NCI-H1436 (cell line): ENCODE measurements at regions not wholly inside any gene's neighbourhood (a gene's known extent, or its start where the extent isn't known, plus 50 kb on each side); places are given as distances from the start of the nearest gene placed in this dataset.
A peak's percentile ranks its signal among the peaks of the same experiment; 100 is the strongest.

ENCODE experiments used
- DNase-seq: peaks from one replicate; lab custom pipeline; 2025; lab: John Stamatoyannopoulos, UW

DNA sequence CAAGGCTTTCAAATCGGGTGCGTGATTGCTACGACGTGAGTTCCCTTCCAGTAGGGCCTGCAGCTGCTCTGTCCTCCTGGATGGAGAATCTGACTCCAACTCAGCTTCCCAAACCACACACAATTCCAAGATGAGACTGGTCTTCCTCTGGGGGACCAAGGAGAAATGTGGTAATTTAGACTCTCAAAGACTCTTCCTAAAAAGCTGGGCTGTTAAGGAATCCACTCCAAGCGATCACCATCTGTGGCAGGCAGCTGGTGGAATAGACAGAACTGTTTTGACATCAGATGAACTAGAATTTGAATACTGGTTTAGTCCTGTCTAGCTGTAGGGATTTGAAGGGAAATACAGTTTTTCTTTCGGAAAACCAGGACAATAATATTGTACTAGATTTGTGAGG is 130.7 kb upstream of the KLF4 start:
- no peak for DNase-seq

DNA sequence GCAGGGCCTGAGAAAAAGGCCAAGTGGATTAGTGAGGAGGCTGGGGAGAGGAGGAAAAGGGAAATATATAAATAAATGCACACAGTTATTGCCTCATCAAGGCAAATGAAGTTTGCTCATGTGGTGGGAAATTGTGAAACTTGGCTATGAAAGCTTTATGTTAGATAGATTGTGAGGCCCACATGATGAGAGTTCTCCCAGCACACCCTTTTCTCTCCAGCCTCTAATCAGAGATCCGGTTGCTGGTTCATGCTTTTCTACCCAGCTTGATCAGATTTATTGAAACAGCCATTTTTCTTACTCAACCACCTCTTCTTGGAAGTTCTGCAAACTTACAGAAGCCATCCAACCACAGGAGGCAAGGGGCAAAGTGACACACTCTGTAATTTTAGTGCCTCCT is 125.8 kb upstream of the KLF4 start:
- DNase-seq: no peak

DNA sequence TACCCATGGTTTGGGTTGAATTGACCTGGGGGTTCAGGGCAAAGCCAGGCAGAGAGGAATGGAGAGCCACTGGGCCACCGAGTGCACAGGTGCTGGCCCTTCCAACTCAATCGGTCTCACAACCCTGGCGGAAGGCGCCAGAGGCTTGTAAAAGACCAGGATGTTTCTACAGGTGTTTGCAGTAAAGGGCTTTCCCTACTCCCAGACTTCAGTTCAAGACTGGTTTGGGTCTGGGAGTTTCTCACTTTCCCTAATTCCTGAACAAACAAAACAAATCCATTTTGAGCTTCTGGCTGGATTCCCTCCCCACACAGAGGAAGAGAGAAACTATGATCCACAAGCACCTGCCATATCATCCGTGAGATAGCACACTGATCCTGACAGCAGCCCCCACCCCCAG is 125.2 kb upstream of the KLF4 start:
- DNase-seq: no peak

DNA sequence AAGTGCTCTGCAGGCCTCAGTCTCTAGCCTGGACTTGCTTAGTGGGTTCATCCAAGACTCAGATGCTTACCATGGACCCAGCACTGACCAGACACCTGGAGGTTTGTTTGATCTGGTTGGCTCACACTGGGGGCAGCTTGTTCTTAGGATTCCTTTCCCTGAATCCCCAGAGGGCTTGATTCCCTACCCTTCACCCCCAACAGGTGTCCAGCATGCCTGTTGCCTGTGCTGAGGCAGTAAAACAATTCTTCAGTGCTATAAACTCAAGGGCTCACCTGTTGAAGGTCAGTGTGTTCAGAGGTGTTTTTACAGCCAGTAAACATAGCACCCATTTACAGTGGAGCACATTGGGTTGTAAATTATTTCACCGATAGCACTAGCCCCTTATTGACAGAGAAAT is 123.8 kb upstream of the KLF4 start:
- DNase-seq: no peak

DNA sequence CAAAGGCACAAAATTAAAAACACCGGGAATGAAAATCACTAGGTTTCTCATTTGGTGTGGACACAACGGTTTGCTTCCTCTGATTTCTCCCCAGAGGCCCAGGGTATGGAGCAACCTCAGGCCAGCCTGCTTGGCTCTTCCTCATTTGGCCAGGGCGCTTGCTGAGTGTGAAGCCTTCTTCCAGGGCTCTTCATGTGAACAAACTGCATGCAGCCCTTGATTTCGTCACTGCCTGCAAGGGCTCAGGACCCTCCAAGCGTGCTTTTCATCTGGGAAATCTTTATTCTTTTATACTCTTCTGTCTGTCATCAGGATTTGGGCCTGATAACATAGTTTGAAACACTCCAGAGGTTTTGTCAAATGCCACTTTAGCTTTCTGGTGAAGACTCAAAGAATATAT is 122.6 kb upstream of the KLF4 start:
- no peak for DNase-seq

DNA sequence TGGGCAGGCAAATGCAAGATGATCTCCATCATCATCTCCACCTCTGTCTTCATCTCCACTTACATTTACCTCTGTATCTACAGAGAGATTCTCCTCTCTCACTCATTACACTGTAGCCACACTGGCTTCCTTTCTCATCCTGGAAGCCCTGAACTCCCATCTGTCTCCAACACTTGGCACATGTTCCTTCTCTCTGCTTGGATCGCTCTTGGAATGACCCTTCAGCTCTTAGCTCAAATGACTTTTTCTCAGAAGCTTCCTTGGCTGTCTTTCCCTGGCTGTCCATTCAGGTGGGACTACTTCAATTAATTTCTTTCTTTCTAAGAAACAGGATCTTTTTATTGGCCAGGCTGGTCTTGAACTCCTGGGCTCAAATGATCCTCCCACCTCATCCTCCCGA is 120.0 kb upstream of the KLF4 start:
- no peak for DNase-seq

DNA sequence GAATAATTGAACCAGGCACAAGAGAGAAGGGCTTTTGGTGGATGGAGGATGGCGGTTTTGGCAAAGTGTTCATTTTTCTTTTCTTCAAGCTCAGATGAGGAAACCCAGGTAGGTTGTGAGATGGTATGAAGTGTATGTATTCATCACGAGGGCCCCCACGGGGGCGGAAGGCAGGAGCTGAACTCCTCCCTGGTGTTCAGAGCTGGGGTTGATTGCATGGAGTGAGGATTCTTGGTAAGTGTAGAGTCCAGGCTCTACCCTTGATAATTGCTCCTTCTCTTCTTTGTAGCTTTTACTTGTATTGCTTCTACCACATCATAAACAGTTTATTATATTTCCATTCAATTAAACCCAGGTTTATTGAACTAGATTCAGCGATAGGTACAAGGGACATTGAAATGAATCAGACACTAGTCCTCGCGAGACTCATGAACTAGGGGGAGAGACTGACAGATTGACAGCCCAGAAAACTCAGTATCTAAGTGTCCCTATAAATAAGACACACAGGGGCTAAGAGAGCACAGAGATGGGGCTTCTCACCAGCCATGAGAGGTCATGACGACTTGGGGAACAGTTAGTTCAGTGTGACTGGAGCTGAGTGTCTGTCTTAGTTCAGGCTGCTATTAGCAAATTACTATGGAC is 116.7 kb upstream of the KLF4 start:
- DNase-seq: no peak

DNA sequence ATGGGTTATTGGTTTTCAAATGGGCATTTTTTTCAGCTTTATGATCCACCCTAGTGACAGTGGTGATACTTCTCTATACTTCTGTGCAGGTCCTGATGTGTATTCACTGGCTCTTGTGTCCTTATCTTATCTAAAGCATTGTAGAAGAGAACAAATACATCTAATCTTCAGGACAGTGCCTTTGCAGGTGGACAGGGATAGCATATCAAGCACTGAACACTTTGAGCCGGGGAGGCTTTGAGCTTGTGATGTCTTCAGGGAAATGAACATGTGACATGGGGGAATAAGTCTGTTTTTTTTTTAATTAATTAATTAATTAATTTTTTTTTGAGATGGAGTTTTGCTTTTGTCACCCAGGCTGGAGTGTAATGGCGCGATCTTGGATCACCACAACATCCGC is 115.5 kb upstream of the KLF4 start:
- DNase-seq: no peak

DNA sequence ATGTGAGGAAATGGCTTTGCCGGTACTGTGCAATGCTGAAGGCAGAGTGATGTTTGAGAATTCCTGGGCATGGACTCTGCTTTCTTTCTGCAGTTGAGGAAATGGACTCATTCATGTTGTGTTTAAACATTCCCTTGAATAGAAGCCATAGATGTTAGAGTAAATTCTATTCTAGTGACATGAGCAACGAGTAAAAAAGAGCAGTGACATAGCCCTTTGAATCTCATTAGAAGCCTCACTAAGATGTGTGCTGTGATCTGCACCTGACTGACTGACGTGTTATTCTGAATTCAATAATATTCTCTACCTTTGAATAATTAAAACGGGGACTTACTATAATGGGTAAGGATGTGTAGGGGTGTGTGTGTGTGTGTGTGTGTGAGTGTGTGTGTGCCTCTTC is 113.7 kb upstream of the KLF4 start:
- DNase-seq: no peak

DNA sequence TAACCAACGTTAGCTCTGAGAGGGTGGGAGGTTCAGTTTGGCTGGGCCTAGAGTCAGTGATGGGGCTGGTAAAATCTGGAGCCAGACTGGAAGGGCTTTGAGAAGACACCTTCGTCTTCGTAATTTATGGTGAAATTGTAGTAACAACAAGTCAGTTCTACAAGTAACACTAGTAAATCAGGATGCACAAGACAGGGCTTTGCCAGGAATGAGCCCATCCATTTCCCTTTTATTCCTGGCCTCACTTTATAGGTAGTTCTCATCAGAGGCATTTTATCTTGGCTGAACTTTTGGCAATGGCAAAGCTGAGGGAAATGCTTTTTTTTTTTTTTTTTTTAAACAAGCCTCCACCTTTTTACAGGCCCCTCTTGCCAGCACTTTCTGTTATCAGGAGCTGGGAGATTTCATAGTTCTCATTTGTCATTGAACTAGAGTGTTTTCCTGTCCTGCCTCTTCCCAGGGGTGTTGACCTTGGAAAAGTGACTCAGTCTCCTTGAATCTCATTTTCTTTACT is 110.5 kb upstream of the KLF4 start:
- no peak for DNase-seq

DNA sequence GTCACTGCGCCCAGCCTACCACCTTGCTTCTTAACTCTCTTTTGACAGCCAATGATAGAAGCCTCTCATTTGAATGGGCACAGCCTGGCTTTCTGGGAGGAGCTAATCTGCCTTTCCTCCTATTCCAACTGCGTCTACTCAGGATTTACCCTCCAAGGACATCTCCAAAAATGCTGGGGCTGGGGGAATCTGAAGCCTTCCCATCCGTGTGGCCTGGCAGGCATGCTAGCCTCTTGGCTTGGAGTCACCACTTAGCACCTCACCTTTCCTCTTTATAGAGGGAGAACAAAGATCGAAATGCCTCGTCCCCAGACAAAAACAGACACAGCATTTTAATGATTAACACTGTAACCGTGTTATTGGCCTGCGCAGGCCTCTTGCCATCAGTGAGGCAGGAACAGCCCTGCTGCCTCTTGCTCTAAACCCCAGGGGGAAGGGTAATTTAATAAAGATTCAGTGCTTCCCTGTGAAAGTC is 108.2 kb upstream of the KLF4 start:
- DNase-seq: no peak

DNA sequence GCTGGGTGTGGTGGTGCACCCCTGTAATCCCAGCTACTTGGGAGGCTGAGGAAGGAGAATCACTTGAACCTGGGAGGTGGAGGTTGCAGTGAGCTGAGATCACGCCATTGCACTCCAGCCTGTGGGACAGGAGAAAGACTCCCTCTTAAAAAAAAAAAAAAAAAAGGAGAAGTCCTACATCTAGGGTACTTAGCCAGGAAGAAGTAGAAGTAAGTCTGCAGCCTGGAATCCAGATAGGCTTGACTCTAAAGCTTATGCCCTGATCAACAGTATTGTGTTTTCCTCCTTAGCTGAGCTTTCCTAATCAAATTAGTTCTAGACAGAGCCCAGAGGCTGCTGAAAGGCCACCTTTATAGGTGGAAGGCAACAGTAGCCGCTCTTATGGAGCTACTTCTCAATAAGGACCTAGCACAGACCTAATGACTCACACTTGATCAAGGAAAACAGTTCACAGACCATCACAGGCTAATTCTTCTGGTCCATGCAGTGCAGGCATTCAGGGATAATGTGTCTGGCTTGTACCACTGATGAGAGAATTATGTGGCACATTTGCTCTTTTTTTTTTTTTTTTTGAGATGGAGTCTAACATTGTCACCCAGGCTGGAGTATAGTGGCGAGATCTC is 105.5 kb upstream of the KLF4 start:
- DNase-seq: no peak

DNA sequence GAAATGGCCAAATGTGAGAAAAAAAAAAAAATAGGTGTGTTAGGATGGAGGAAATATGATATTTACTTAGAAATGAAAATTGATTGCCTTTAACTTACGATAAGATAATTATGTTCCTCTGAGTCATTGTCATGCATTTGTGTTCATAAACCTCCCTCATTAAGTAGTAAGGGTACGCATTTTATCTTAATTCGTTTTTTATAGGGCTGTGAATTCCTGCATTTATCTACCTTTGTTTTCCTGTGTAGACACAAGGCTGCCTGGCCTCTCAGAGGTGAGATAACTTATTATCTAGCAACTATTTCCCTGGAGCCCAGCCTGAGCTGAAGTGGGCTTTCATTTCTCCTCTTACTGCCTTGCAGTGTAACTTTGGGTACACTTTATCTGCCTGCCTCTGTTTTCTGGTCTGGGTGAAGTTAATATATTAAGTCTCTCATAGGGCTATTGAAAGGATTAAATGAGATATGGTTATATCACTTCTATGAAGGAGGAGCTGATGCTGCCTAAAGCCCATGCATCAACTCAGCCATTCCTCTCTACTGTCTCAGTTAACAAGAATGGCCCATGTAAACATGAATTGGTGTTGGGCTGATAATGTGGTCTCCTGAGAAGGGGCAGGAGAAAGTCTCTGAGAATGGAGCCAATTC is 103.8 kb upstream of the KLF4 start:
- peak; percentile 4 for DNase-seq

DNA sequence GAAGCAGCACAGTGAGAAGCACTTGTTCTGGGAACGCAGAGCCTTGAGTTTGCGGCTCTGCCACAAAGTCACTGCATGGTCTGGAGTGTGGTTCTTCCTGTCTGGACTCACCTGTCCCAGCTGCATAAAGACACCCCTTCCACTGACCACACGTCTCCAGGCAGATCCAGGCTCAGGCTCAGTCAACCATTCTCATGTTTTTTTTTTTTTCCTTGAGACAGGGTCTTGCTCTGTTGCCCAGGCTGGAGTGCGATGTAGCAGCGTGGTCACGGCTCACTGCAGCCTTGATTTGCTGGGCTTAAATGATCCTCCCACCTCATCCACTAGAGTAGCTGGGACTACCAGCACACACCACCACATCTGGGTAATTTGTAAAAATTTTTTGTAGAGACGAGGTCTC is 102.9 kb upstream of the KLF4 start:
- DNase-seq: no peak

DNA sequence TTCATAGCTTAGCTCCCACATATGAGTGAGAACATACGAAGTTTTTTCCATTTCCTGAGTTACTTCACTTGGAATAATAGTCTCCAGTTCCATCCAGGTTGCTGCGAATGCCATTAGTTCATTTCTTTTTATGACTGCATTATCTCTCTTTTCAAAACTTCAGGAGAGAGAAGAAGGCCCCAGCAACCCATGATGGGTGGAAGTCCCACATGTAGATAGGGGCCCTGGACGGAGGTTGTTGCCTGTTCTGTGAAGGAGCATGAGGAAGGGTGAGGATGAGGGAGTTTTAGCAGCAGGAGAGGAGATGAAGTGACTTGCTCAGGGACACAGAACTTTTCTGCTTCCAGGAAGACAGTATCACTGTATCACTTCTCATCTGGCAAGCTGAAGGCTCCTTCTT is 102.2 kb upstream of the KLF4 start:
- DNase-seq: no peak

DNA sequence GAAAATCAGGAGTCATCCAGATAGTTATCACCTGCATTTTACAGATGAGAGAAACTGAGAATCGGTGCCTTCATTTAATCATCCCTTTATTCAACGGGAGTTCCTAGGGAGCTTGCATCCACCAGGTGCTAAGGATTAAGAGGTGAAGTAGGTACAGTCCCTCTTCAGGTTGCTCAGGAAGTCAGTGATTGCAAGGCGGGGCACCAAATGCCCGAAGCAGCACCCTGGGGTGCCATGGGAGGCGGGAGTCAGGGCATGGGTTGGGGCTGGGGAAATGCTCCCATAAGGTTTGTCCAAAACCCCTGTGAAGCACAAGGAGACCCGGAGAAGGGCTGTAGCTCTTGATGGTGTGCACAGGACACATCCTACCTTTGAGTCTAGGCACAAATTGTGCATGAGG is 98.8 kb upstream of the KLF4 start:
- DNase-seq: no peak

DNA sequence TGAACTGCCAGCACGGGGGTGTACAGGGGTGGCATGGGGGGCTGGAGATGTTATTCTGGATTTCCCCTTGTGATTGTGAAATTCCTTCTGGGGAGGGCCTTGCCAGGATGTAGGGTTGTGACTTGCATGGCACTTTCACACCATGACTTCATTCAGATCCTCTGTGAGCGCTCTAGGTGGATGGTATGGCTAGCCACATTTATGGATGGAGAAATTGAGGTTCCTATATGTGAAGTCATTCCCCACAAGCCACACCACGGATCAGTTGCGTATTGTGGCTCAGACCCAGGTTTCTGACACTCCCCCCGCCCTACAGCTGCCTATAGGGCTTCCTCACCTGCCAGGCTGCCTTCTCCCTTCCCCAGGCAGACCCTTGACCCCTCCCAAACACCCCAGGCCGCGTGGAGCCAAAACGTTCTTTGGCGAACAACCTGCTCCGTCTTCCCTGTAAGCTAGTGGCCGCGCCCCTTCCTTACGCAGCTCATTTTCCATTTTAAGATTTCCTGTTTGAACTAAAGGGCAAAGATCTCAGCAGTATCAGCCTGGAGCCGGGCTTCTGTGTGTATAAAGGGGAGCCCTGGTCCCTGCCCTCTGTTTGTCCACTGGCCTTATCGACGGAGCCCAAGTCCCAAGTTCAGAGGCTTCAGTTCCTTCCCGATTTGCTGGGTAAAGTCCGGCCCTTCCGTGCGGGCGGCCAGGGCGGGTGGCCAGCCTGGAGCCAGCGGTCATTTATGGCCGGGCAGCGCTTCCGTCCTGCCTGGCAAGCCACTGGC is 97.8 kb upstream of the KLF4 start:
- DNase-seq: no peak

DNA sequence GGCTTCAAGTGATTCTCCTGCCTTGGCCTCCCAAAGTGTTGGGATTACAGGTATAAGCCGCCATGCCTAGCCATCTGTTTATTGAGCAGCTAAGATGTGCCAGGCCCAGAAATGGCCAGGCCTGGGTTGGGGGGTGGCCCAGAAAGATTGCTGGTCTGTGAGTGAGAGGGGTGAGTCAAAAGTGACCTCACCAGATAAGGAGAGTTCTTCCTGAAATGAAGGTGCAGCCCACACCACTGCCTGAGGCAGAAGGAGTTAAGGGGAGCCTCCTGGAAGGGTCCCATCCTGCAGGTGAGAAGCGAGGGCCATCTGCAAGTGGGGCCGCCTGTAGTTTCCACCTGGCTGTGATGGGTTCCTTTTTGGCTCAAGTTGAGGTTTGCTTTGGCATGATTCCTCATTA is 96.9 kb upstream of the KLF4 start:
- DNase-seq: no peak

DNA sequence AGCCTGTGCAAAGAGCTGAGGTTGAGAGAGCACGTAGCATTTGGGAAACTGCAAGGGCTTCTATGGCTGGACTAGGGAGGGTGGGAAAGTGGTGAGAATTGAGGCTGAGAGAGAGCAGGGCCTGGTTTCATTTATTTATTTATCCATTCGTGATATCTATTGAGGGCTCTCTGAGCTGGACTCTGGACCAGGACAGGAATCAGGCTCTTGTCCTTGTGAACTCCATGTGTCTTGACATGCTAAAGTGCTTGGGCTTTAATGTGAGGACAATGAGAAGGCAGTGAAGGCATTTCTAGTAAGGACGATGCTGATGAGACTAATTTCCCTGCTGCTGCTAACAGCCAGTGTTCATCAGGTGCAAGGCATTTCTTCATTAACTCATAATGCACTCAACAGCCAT is 95.9 kb upstream of the KLF4 start:
- DNase-seq: no peak

DNA sequence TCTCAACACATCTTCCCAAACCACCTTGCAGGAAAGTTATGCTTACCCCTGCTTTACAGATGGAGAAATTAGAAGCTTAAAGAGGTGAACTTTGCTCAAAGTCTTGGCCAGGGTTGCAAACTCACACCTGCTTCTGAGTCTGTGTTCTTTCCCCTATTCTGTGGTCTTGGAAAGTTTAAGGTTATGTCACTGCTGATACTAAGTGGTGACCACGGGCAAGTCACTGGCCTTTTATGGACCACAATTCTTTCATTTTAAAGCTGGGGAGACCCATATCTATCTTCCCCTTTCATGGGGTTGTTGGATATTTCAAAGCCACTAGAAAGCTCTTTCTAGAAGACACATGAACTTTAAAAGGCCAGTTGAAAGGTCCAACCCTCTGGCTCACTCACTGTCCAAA is 95.4 kb upstream of the KLF4 start:
- DNase-seq: no peak

DNA sequence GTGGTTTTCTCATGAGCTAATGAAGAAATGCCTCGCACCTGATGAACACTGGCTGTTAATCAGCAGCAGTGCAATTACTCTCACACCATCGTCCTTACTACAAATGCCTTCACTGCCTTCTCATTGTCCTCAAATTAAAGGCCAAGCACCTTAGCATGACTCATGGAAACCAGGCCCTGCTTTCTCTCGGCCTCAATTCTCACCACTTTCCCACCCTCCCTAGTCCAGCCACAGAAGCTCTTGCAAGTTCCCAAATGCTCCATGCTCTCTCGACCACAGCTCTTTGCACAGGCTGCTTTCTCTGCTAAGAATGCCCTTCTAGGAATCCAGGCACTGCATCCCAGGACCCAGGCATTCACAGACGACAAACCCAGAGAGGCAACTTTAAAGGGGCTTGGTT is 94.6 kb upstream of the KLF4 start:
- DNase-seq: no peak

DNA sequence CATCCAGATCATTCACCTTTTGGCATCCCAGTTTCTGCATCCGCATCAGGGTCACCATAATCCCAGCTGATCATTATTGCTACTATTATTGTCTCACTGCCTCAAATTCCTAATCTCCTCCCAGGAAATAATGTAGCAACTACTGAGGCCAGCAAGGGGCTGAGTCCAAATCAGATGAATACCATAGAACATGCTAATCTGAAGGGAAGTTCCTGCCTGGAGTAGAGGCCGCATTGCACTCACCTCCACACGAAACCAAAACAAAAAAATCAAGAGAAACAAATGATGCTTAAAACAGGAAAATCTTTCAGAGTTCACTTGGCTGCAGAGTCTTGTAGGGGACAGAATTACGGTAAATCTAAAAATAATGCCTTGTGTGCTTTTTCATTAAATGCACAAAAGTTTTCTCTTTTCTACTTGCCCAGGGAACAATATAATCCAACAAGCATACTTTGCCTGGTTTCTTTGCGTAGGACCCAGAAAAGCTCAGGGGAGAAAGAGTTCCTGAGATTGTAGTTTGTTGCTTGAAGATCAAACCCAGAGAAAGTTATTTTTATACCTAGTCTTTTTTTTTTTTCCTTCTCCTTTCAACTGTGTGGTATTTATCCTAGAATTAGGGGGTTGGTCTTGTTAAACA is 87.7 kb upstream of the KLF4 start:
- no peak for DNase-seq
